ENCODE measurements at regions not wholly inside any gene's neighbourhood (a gene's known extent, or its start where the extent isn't known, plus 50 kb on each side); places are given as distances from the start of the nearest gene placed in this dataset.
A peak's percentile ranks its signal among the peaks of the same experiment; 100 is the strongest.
"Not testable (repeated sequence)": the region's sequence is repeated elsewhere in the genome, so short reads cannot be mapped to it uniquely, and the experiment has no call there.

DNA sequence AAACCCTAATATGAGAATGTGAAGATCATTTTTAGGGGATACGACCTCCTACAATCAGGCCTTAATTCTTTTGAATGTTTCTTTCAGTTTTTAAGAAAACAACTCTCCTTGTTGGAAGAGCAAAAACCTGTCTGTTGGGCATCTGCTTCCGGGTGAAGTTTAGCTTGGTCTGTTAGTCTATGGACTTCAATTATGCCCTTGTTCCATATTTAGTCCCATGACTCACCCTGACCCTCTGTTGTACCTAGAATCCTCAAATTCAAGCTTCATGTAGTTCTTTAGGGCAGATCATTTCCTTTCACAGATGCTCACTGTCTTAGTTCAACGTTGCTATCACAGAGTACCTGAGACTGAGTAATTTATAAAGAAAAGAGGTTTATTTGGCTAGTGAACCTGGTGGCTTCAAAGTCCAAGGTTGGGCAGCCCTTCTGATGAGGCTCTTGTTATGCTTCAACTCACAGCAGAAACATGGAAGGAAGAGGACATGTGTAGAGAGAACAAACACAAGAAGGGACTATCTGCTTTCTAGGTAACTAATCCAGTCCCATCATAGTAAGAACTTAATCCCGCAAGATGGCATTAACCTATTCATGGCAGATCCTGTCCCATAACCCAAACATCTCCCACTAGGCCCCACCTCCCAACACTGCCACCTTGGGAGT, 82.5 kb upstream of the SERPINE2 start:
- DNase-seq = no peak
- Mint-ChIP-seq H3K27me3 (ENCODE audit: insufficient read depth) (no peaks in the 10 kb centered on the region), H3K4me3 (no peak overlapping the region), H3K9me3 (peaks cover 14% of the 10 kb centered on the region), H3K36me3 (ENCODE audit: low read depth) (peaks cover 31% of the 10 kb centered on the region), H3K4me1 (ENCODE audit: low read depth) (peaks cover 35% of the 10 kb centered on the region), H3K27ac (no peak overlapping the region; the same call in 1 of the 2 replicates)
- TF ChIP-seq, protein P1, sequence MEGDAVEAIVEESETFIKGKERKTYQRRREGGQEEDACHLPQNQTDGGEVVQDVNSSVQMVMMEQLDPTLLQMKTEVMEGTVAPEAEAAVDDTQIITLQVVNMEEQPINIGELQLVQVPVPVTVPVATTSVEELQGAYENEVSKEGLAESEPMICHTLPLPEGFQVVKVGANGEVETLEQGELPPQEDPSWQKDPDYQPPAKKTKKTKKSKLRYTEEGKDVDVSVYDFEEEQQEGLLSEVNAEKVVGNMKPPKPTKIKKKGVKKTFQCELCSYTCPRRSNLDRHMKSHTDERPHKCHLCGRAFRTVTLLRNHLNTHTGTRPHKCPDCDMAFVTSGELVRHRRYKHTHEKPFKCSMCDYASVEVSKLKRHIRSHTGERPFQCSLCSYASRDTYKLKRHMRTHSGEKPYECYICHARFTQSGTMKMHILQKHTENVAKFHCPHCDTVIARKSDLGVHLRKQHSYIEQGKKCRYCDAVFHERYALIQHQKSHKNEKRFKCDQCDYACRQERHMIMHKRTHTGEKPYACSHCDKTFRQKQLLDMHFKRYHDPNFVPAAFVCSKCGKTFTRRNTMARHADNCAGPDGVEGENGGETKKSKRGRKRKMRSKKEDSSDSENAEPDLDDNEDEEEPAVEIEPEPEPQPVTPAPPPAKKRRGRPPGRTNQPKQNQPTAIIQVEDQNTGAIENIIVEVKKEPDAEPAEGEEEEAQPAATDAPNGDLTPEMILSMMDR (IDR thresholded peaks at IDR 0.05) = no peak

DNA sequence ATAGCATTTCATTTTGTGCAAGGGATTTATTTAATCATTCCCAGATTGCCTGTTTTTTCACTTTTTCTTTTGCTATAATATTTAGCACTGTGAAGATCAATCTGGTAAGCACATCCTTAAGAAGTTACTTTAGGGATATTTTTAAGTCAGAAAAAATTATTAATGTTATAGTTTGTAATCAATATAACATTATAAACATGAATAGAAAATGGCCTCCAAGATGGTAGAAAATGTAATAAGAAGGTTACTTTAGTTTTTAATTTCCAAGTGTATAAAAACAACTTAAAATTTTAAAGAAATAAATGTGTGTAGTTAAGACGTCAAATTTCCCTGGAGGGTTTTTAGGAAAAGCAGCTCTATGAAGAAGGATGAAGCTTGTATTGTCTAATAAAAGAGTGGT, 81.9 kb upstream of the SERPINE2 start:
- H3K9me3 Mint-ChIP-seq = peaks cover 14% of the 10 kb centered on the region
- H3K27me3 Mint-ChIP-seq (ENCODE audit: insufficient read depth) = no peaks in the 10 kb centered on the region
- peaks cover 30% of the 10 kb centered on the region for H3K4me1 Mint-ChIP-seq (ENCODE audit: low read depth)
- TF ChIP-seq, protein P1 (IDR thresholded peaks at IDR 0.05) = no peak
- H3K36me3 Mint-ChIP-seq (ENCODE audit: low read depth) = peaks cover 31% of the 10 kb centered on the region
- no peak overlapping the region for H3K4me3 Mint-ChIP-seq
- DNase-seq = no peak
- no peak overlapping the region for H3K27ac Mint-ChIP-seq

DNA sequence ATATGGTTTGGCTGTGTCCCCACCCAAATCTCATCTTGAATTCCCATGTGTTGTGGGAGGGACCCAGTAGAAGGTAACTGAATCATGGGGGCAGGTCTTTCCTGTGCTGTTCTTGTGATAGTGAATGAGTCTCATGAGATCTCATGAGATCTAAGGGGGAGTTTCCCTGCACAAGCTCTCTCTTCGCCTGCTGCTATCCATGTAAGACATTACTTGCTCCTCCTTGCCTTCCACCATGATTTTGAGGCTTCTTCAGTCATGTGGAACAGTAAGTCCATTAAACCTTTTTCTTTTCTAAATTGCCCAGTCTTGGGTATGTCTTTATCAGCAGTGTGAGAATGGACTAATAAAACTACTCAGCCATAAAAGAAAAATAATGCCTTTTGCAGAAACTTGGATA, 80.8 kb upstream of the SERPINE2 start:
- not testable (repeated sequence) for H3K4me3 Mint-ChIP-seq; DNase-seq; H3K27me3 Mint-ChIP-seq (ENCODE audit: insufficient read depth); H3K27ac Mint-ChIP-seq
- Mint-ChIP-seq H3K36me3 (ENCODE audit: low read depth) (peaks cover 32% of the 10 kb centered on the region), H3K9me3 (peaks cover 14% of the 10 kb centered on the region), H3K4me1 (ENCODE audit: low read depth) (peaks cover 25% of the 10 kb centered on the region)

DNA sequence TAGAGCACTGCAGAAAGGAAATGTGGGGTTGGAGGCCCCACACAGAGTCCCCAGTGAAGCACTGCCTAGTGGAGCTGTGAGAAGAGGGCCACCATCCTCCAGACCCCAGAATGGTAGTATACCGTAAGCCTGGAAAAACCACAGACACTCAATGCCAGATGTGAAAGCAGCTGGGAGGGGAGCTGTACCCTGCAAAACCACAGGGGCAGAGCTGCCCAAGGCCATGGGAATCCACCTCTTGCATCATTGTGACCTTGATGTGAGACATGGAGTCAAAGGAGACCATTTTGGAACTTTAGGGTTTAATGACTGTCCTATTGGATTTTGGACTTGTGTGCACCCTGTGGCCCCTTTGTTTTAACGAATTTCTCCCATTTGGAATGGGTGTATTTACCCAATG, 75.3 kb upstream of the SERPINE2 start:
- no peak for DNase-seq
- Mint-ChIP-seq H3K4me3 (no peak overlapping the region), H3K4me1 (ENCODE audit: low read depth) (peaks cover 19% of the 10 kb centered on the region), H3K36me3 (ENCODE audit: low read depth) (peaks cover 35% of the 10 kb centered on the region), H3K27ac (no peak overlapping the region), H3K9me3 (peaks cover 7% of the 10 kb centered on the region; the same call in 1 of the 2 replicates), H3K27me3 (ENCODE audit: insufficient read depth) (peaks cover 2% of the 10 kb centered on the region)
- TF ChIP-seq, protein P1 (IDR thresholded peaks at IDR 0.05) = no peak

DNA sequence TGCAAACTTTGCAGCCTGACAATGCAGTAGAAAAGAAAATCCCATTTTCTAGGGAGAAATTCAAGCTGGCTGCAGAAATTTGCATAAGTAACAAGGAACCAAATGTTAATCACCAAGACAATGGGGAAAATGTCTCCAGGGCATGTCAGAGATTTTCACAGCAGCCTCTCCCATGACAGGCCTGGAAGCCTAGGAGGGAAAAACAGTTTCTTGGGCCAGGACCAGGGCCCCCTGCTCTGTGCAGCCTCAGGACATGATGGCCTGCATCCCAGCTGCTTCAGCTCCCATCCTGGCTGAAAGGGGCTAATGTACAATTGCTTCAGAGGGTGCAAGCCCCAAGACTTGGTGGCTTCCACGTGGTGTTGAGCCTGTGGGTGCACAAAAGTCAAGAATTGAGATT, 74.8 kb upstream of the SERPINE2 start:
- not testable (repeated sequence) for H3K27ac Mint-ChIP-seq; H3K9me3 Mint-ChIP-seq; H3K4me3 Mint-ChIP-seq; DNase-seq; H3K27me3 Mint-ChIP-seq (ENCODE audit: insufficient read depth)
- Mint-ChIP-seq H3K36me3 (ENCODE audit: low read depth) (peaks cover 30% of the 10 kb centered on the region), H3K4me1 (ENCODE audit: low read depth) (peaks cover 19% of the 10 kb centered on the region)

DNA sequence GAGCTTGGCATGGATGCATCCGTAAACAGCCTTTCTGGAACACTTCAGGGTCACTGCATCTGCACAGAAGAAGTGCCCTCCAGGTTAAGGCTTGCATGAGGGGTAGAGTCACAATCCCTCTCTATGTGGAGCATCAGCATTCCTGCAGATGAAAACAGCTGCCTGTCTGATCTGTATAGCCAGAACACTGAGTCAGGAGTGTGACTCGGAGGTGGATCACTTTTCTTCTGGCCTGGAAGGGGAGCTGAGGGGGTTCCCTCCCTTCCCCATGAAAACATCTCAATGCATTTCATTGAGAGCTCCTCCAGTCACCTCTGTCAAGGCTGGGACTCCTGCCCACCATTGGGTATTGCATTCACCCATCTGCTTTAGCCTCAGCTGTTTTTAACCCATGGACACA, 72.5 kb upstream of the SERPINE2 start:
- Mint-ChIP-seq H3K9me3 (no peaks in the 10 kb centered on the region), H3K36me3 (ENCODE audit: low read depth) (peaks cover 17% of the 10 kb centered on the region; the same call in 1 of the 2 replicates), H3K27ac (no peak overlapping the region), H3K27me3 (ENCODE audit: insufficient read depth) (peaks cover 2% of the 10 kb centered on the region), H3K4me3 (no peak overlapping the region), H3K4me1 (ENCODE audit: low read depth) (peaks cover 19% of the 10 kb centered on the region)
- peak; percentile 11 for DNase-seq
- TF ChIP-seq, protein P1 (IDR thresholded peaks at IDR 0.05) = no peak
